NCI-H1048 (cell line): ENCODE measurements at regions not wholly inside any gene's neighbourhood (a gene's known extent, or its start where the extent isn't known, plus 50 kb on each side); places are given as distances from the start of the nearest gene placed in this dataset.

Experiments used
- DNase-seq: peaks from one replicate; lab custom pipeline; 2025; lab: John Stamatoyannopoulos, UW

GRCh38 chr16:6375465-6376075 is 957.1 kb upstream of the RBFOX1 start:
- DNase-seq = no peak

- DNase-seq = no peak
Observed at GRCh38 chr16:6374821-6375220, 957.8 kb upstream of the RBFOX1 start.

- no peak for DNase-seq
Observed at GRCh38 chr16:6364846-6365245, 967.8 kb upstream of the RBFOX1 start.

GRCh38 chr16:6363896-6364607 is 968.6 kb upstream of the RBFOX1 start:
- DNase-seq = no peak

- no peak for DNase-seq
Observed at GRCh38 chr16:6363396-6363795, 969.2 kb upstream of the RBFOX1 start.

- no peak for DNase-seq
Observed at GRCh38 chr16:6362321-6362720, 970.3 kb upstream of the RBFOX1 start.

GRCh38 chr16:6360641-6361040 is 972.0 kb upstream of the RBFOX1 start:
- no peak for DNase-seq

- DNase-seq = no peak
Observed at GRCh38 chr16:6356911-6357310, 975.7 kb upstream of the RBFOX1 start.

GRCh38 chr16:6349725-6350124 is 982.9 kb upstream of the RBFOX1 start:
- no peak for DNase-seq

GRCh38 chr16:6345090-6345489 is 987.6 kb upstream of the RBFOX1 start:
- no peak for DNase-seq

- no peak for DNase-seq
Observed at GRCh38 chr16:6343157-6343556, 989.5 kb upstream of the RBFOX1 start.

- no peak for DNase-seq
Observed at GRCh38 chr16:6341981-6342380, 990.7 kb upstream of the RBFOX1 start.

GRCh38 chr16:6335072-6335471 is 997.6 kb upstream of the RBFOX1 start:
- DNase-seq = no peak

- DNase-seq = no peak
Observed at GRCh38 chr16:6331770-6332169, 1000.9 kb upstream of the RBFOX1 start.

GRCh38 chr16:6317934-6318333 is 1014.7 kb upstream of the RBFOX1 start:
- DNase-seq = no peak

- no peak for DNase-seq
Observed at GRCh38 chr16:6309271-6309670, 1023.4 kb upstream of the RBFOX1 start.

- DNase-seq = no peak
Observed at GRCh38 chr16:6308176-6308575, 1024.5 kb upstream of the RBFOX1 start.

GRCh38 chr16:6300523-6300922 is 1032.1 kb upstream of the RBFOX1 start:
- DNase-seq = no peak

GRCh38 chr16:6297666-6298410 is 1034.8 kb upstream of the RBFOX1 start:
- DNase-seq = no peak

GRCh38 chr16:6286176-6286575 is 1046.5 kb upstream of the RBFOX1 start:
- no peak for DNase-seq

GRCh38 chr16:6284731-6285130 is 1047.9 kb upstream of the RBFOX1 start:
- no peak for DNase-seq

GRCh38 chr16:6281994-6282393 is 1050.7 kb upstream of the RBFOX1 start:
- DNase-seq = no peak

GRCh38 chr16:6281274-6281673 is 1051.4 kb upstream of the RBFOX1 start:
- no peak for DNase-seq
